HEK293 (cell line): ENCODE measurements at regions not wholly inside any gene's neighbourhood (a gene's known extent, or its start where the extent isn't known, plus 50 kb on each side); places are given as distances from the start of the nearest gene placed in this dataset.

Experiments
- BCL11B ChIP-seq: fragments of 450-650 bp; formaldehyde crosslinking; IDR thresholded peaks from 2 replicates; pipeline ENCODE4 v1.5.1; 2016; ENCODE audit warnings: low read depth, missing biosample characterization, missing genetic modification characterization
- GLI2 ChIP-seq: fragments of 450-650 bp; formaldehyde crosslinking; IDR thresholded peaks from 2 replicates; pipeline ENCODE4; 2017; ENCODE audit warnings: missing biosample characterization, missing genetic modification characterization, low read depth, borderline replicate concordance
- GLI4 ChIP-seq: fragments of 450-650 bp; formaldehyde crosslinking; IDR thresholded peaks from 2 replicates; pipeline ENCODE4 v1.5.1; 2016; ENCODE audit warnings: missing biosample characterization, missing genetic modification characterization
- IKZF3 ChIP-seq: fragments of 450-650 bp; IDR thresholded peaks from 2 replicates; pipeline ENCODE4 v1.5.0; 2018; ENCODE audit warnings: missing biosample characterization, mild to moderate bottlenecking, missing genetic modification characterization, moderate library complexity
- KLF7 ChIP-seq: fragments of 450-650 bp; formaldehyde crosslinking; IDR thresholded peaks from 2 replicates; pipeline ENCODE4 v1.5.1; 2016; ENCODE audit warnings: missing biosample characterization, missing genetic modification characterization, borderline replicate concordance
- KLF9 ChIP-seq: fragments of 450-650 bp; formaldehyde crosslinking; IDR thresholded peaks from 2 replicates; pipeline ENCODE4 v1.5.1; 2016; ENCODE audit warnings: missing biosample characterization, missing genetic modification characterization, low read depth
- PRDM4 ChIP-seq: fragments of 450-650 bp; formaldehyde crosslinking; IDR thresholded peaks from 2 replicates; pipeline ENCODE4 v1.5.1; 2017; ENCODE audit warnings: missing biosample characterization, missing genetic modification characterization
- SP7 ChIP-seq: fragments of 450-650 bp; formaldehyde crosslinking; IDR thresholded peaks from 2 replicates; pipeline ENCODE4 v1.5.1; 2016; ENCODE audit warnings: missing biosample characterization, missing genetic modification characterization
- ZBTB11 ChIP-seq: fragments of 450-650 bp; formaldehyde crosslinking; conservative IDR thresholded peaks from 2 replicates; pipeline ENCODE4 v1.5.1; 2016; ENCODE audit warnings: low read depth, missing biosample characterization, missing genetic modification characterization
- ZFHX2 ChIP-seq: fragments of 450-650 bp; formaldehyde crosslinking; conservative IDR thresholded peaks from 2 replicates; pipeline ENCODE4 v1.5.1; 2016; ENCODE audit warnings: missing biosample characterization, missing genetic modification characterization
- ZFP37 ChIP-seq: fragments of 450-650 bp; formaldehyde crosslinking; IDR thresholded peaks from 2 replicates; pipeline ENCODE4 v1.5.1; 2016; ENCODE audit warnings: missing biosample characterization, missing genetic modification characterization
- ZFP41 ChIP-seq: fragments of 450-650 bp; formaldehyde crosslinking; IDR thresholded peaks from 2 replicates; pipeline ENCODE4 v1.5.1; 2016; ENCODE audit warnings: missing biosample characterization, missing genetic modification characterization, borderline replicate concordance
- ZIC2 ChIP-seq: fragments of 450-650 bp; formaldehyde crosslinking; IDR thresholded peaks from 2 replicates; pipeline ENCODE4 v1.5.1; 2016; ENCODE audit warnings: missing biosample characterization, missing genetic modification characterization
- ZNF2 ChIP-seq: fragments of 450-650 bp; formaldehyde crosslinking; IDR thresholded peaks from 2 replicates; pipeline ENCODE4 v1.5.1; 2016; ENCODE audit warnings: missing biosample characterization, missing genetic modification characterization
- ZNF214 ChIP-seq: fragments of 450-650 bp; formaldehyde crosslinking; IDR thresholded peaks from 2 replicates; pipeline ENCODE4 v1.5.1; 2017; ENCODE audit warnings: missing biosample characterization, mild to moderate bottlenecking, missing genetic modification characterization, borderline replicate concordance
- ZNF341 ChIP-seq: fragments of 450-650 bp; formaldehyde crosslinking; IDR thresholded peaks from 2 replicates; pipeline ENCODE4; 2016; ENCODE audit warnings: low read depth, missing biosample characterization, missing genetic modification characterization
- ZNF366 ChIP-seq: fragments of 450-650 bp; formaldehyde crosslinking; conservative IDR thresholded peaks from 2 replicates; pipeline ENCODE4 v1.5.1; 2016; ENCODE audit warnings: missing biosample characterization, missing genetic modification characterization
- ZNF391 ChIP-seq: fragments of 450-650 bp; formaldehyde crosslinking; IDR thresholded peaks from 2 replicates; pipeline ENCODE4 v1.5.1; 2016; ENCODE audit warnings: low read depth, missing biosample characterization, missing genetic modification characterization, borderline replicate concordance
- ZNF423 ChIP-seq: fragments of 450-650 bp; formaldehyde crosslinking; IDR thresholded peaks from 2 replicates; pipeline ENCODE4 v1.5.1; 2016; ENCODE audit warnings: missing biosample characterization, missing genetic modification characterization
- ZNF433 ChIP-seq: fragments of 450-650 bp; formaldehyde crosslinking; IDR thresholded peaks from 2 replicates; pipeline ENCODE4 v1.5.1; 2016; ENCODE audit warnings: missing biosample characterization, missing genetic modification characterization, low read depth
- ZNF510 ChIP-seq: fragments of 450-650 bp; formaldehyde crosslinking; IDR thresholded peaks from 2 replicates; pipeline ENCODE4 v1.5.1; 2018; ENCODE audit warnings: mild to moderate bottlenecking, missing genetic modification characterization, missing biosample characterization; ENCODE audit not compliant: insufficient replicate concordance
- ZNF513 ChIP-seq: fragments of 450-650 bp; IDR thresholded peaks from 2 replicates; pipeline ENCODE4 v1.5.1; 2018; ENCODE audit warnings: missing biosample characterization, missing genetic modification characterization
- ZNF521 ChIP-seq: fragments of 450-650 bp; formaldehyde crosslinking; IDR thresholded peaks from 2 replicates; pipeline ENCODE4 v1.5.1; 2017; ENCODE audit warnings: missing biosample characterization, mild to moderate bottlenecking, missing genetic modification characterization
- ZNF658 ChIP-seq: fragments of 450-650 bp; formaldehyde crosslinking; IDR thresholded peaks from 2 replicates; pipeline ENCODE4; 2016; ENCODE audit warnings: missing biosample characterization, missing genetic modification characterization
- ZNF677 ChIP-seq: fragments of 450-650 bp; IDR thresholded peaks from 2 replicates; pipeline ENCODE4 v1.5.0; 2018; ENCODE audit warnings: missing biosample characterization, mild to moderate bottlenecking, missing genetic modification characterization, moderate library complexity
- ZNF692 ChIP-seq: fragments of 450-650 bp; formaldehyde crosslinking; IDR thresholded peaks from 2 replicates; pipeline ENCODE4 v1.5.1; 2016; ENCODE audit warnings: missing biosample characterization, missing genetic modification characterization
- ZNF707 ChIP-seq: fragments of 450-650 bp; formaldehyde crosslinking; IDR thresholded peaks from 2 replicates; pipeline ENCODE4 v1.5.1; 2016; ENCODE audit warnings: missing biosample characterization, missing genetic modification characterization
- TF ChIP-seq, protein P1 (sequence below): fragments of 450-650 bp; formaldehyde crosslinking; IDR thresholded peaks from 2 replicates; pipeline ENCODE4 v1.5.1; 2017; ENCODE audit warnings: missing biosample characterization, missing genetic modification characterization
- TF ChIP-seq, protein P2 (sequence below): fragments of 450-650 bp; formaldehyde crosslinking; IDR thresholded peaks from 2 replicates; pipeline ENCODE4 v1.5.1; 2016; ENCODE audit warnings: missing biosample characterization, missing genetic modification characterization

DNA sequence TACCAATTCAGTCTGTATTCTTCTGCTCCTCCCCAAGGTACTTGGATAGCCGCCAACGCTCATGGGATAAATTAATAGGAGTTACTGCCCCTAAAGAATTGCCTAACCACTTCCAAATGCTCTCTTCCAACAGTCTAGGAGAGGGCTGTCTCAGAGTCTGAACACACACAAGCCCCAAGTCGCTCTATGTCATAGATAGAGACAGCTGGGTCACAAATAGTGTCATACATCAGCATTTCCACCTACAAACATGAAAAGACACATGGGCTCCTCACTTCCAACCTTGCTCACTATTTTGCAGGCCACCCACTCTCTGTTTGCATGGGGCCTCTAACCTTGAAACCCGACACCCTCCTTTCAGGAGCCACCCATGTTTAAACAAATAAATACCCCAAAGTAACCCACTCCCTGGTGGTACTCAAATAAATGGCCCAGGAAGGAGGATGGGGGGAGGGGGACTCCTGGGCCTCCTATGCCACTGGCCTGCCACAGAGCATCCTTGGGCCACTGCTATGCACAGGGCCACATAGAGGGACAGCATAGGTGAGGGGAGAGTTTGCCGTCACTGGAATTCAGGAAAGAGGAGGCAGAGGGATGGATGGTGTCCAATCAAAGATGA, 265.9 kb downstream of the SOX9 start (continued):
- TF ChIP-seq, protein P1, sequence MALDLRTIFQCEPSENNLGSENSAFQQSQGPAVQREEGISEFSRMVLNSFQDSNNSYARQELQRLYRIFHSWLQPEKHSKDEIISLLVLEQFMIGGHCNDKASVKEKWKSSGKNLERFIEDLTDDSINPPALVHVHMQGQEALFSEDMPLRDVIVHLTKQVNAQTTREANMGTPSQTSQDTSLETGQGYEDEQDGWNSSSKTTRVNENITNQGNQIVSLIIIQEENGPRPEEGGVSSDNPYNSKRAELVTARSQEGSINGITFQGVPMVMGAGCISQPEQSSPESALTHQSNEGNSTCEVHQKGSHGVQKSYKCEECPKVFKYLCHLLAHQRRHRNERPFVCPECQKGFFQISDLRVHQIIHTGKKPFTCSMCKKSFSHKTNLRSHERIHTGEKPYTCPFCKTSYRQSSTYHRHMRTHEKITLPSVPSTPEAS (tag by site-specific recombination), result no peak
- TF ChIP-seq ZNF521 (tag by site-specific recombination), result no peak
- no peak for TF ChIP-seq ZNF214
- no peak for TF ChIP-seq ZNF366 (tag by site-specific recombination)
- no peak for TF ChIP-seq ZNF433
- TF ChIP-seq ZNF2, result no peak
- TF ChIP-seq ZFP41 (tag by site-specific recombination), result no peak
- TF ChIP-seq ZFP37, result no peak
- TF ChIP-seq ZNF510 (tag by site-specific recombination), result no peak
- TF ChIP-seq, protein P2, sequence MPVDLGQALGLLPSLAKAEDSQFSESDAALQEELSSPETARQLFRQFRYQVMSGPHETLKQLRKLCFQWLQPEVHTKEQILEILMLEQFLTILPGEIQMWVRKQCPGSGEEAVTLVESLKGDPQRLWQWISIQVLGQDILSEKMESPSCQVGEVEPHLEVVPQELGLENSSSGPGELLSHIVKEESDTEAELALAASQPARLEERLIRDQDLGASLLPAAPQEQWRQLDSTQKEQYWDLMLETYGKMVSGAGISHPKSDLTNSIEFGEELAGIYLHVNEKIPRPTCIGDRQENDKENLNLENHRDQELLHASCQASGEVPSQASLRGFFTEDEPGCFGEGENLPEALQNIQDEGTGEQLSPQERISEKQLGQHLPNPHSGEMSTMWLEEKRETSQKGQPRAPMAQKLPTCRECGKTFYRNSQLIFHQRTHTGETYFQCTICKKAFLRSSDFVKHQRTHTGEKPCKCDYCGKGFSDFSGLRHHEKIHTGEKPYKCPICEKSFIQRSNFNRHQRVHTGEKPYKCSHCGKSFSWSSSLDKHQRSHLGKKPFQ (tag by site-specific recombination), result 0 out of 2 replicates have a peak, but pooled peaks have one; percentile 11
- no peak for TF ChIP-seq ZNF658 (tag by site-specific recombination)
- peak; percentile 90 for TF ChIP-seq ZIC2
- no peak for TF ChIP-seq ZNF341 (tag by site-specific recombination)
- TF ChIP-seq ZNF391 (tag by site-specific recombination), result no peak
- TF ChIP-seq ZNF513 (tag by site-specific recombination), result no peak
- no peak for TF ChIP-seq KLF9 (tag by site-specific recombination)
- TF ChIP-seq ZBTB11, result no peak
- TF ChIP-seq ZNF707 (tag by site-specific recombination), result no peak
- TF ChIP-seq SP7 (tag by site-specific recombination), result 0 out of 2 replicates have a peak, but pooled peaks have one; percentile 10
- peak; percentile 72 for TF ChIP-seq ZNF423 (tag by site-specific recombination)
- TF ChIP-seq GLI4 (tag by site-specific recombination), result no peak
- peak; percentile 94 for TF ChIP-seq ZFHX2 (tag by site-specific recombination)
- no peak for TF ChIP-seq GLI2
- TF ChIP-seq IKZF3 (tag by site-specific recombination), result peak; percentile 29; the same call in 1 of the 2 replicates
- no peak for TF ChIP-seq BCL11B (tag by site-specific recombination)
- TF ChIP-seq KLF7 (tag by site-specific recombination), result 0 out of 2 replicates have a peak, but pooled peaks have one; percentile 23
- no peak for TF ChIP-seq PRDM4 (tag by site-specific recombination)
- no peak for TF ChIP-seq ZNF677
- no peak for TF ChIP-seq ZNF692 (tag by site-specific recombination)
